Endothelial cell of umbilical vein (primary cell): ENCODE measurements at regions not wholly inside any gene's neighbourhood (a gene's known extent, or its start where the extent isn't known, plus 50 kb on each side); places are given as distances from the start of the nearest gene placed in this dataset.

Source experiments
- BruUV-seq: library from RNA; stranded (reverse); fragments of 400-500 nt; replicated peaks from 2 replicates; lab custom pipeline; 2021; lab: Mats Ljungman, UMichigan
- CTCF ChIA-PET: fragments of 300-600, 350-600 bp; sonication (Branson Sonifier 250); formaldehyde crosslinking; loops from one replicate; lab custom pipeline; 2021; ENCODE audit warnings: antibody characterized with exemption, inconsistent platforms; lab: Charles Lee
- POLR2A ChIA-PET: fragments of 300-600, 350-600 bp; sonication (Branson Sonifier 250); formaldehyde crosslinking; loops from one replicate; lab custom pipeline; 2021; ENCODE audit warnings: antibody characterized with exemption, inconsistent platforms; lab: Charles Lee
- DNase-seq: peaks from one replicate; pipeline ENCODE4 v3.0.0-alpha.2; 2011; ENCODE audit warnings: low read depth, low spot score
- FAIRE-seq: peaks from 2 replicates; lab custom pipeline; 2011; peaks lifted over from hg19 to GRCh38; lab: Jason Lieb, UNC
- H2AFZ ChIP-seq: 2 replicates; pipeline ENCODE4 v1.6.0; 2012; ENCODE audit warnings: low read depth, low read length, control low read depth, inconsistent platforms
- H3K27ac ChIP-seq: 2 replicates; pipeline ENCODE4 v1.5.1; 2011; ENCODE audit warnings: low read depth, mild to moderate bottlenecking, control low read depth, low read length, moderate library complexity; ENCODE audit not compliant: insufficient read depth
- H3K27me3 ChIP-seq, 2 experiments: 2 replicates each; pipeline versions ENCODE4 v1.6.0 to v1.6.1; 2011; ENCODE audit warnings: low read length in 2 of 2, mixed read lengths in 1 of 2; ENCODE audit not compliant: control insufficient read depth in 2 of 2, insufficient read depth in 2 of 2
- H3K36me3 ChIP-seq, 2 experiments: 2 replicates in 1 of 2; 3 replicates in 1 of 2; pipeline ENCODE4 v1.5.1; 2011; ENCODE audit warnings: low read length in 2 of 2, mild to moderate bottlenecking in 1 of 2, moderate library complexity in 1 of 2; ENCODE audit not compliant: control insufficient read depth in 2 of 2, insufficient read depth in 2 of 2; ENCODE audit errors: extremely low read depth in 1 of 2
- H3K4me1 ChIP-seq: 3 replicates; pipeline ENCODE4 v1.5.1; 2011; ENCODE audit warnings: mild to moderate bottlenecking, low read length; ENCODE audit not compliant: control insufficient read depth, insufficient read depth; ENCODE audit errors: extremely low read depth
- H3K4me2 ChIP-seq: 2 replicates; pipeline ENCODE4 v1.6.1; 2011; ENCODE audit warnings: low read length, control low read depth, mixed read lengths; ENCODE audit not compliant: insufficient read depth
- H3K4me3 ChIP-seq, 3 experiments: fragments of 200-600 bp in 1 of 3; sonication (generic), shearing (Covaris generic) in 1 of 3; replicated peaks in 1 of 3; 2 replicates each; pipeline ENCODE4 v1.5.1; 2011 to 2016; ENCODE audit warnings: control low read depth in 3 of 3, low read length in 3 of 3, mild to moderate bottlenecking in 2 of 3, inconsistent platforms in 1 of 3, low read depth in 1 of 3, moderate library complexity in 1 of 3; ENCODE audit not compliant: insufficient read depth in 1 of 3
- H3K79me2 ChIP-seq: 2 replicates; pipeline ENCODE4 v1.6.0; 2012; ENCODE audit warnings: low read length, inconsistent platforms; ENCODE audit not compliant: control insufficient read depth, insufficient read depth
- H3K9ac ChIP-seq: replicated peaks from 2 replicates; pipeline ENCODE3; 2011; ENCODE audit warnings: low read length, control low read depth; ENCODE audit not compliant: insufficient read depth; ENCODE audit errors: extremely low read depth
- H3K9me1 ChIP-seq: replicated peaks from 3 replicates; pipeline ENCODE4 v1.6.0; 2011; ENCODE audit warnings: mild to moderate bottlenecking, low read length; ENCODE audit not compliant: control insufficient read depth, insufficient read depth; ENCODE audit errors: extremely low read depth
- H3K9me3 ChIP-seq: replicated peaks from 2 replicates; pipeline ENCODE4 v1.5.1; 2012; ENCODE audit warnings: low read length, inconsistent platforms; ENCODE audit not compliant: control insufficient read depth, insufficient read depth
- H4K20me1 ChIP-seq: replicated peaks from 2 replicates; pipeline ENCODE3; 2011; ENCODE audit warnings: mild to moderate bottlenecking, low read length; ENCODE audit not compliant: control insufficient read depth, insufficient read depth; ENCODE audit errors: extremely low read depth
- EZH2 ChIP-seq: IDR thresholded peaks from 2 replicates; pipeline ENCODE4 v1.6.1; 2012; ENCODE audit warnings: borderline replicate concordance, low read depth, mild to moderate bottlenecking, moderate library complexity, low read length, inconsistent platforms; ENCODE audit not compliant: severe bottlenecking
- FOS ChIP-seq: IDR thresholded peaks from 2 replicates; pipeline ENCODE4 v1.6.1; 2011; ENCODE audit warnings: mild to moderate bottlenecking, low read length, moderate library complexity, borderline replicate concordance; ENCODE audit not compliant: insufficient read depth
- GATA2 ChIP-seq: IDR thresholded peaks from 2 replicates; pipeline ENCODE4 v1.7.0; 2011; ENCODE audit warnings: low read depth, mild to moderate bottlenecking, moderate library complexity, mixed read lengths, low read length; ENCODE audit not compliant: insufficient read length, insufficient read depth
- JUN ChIP-seq: IDR thresholded peaks from 2 replicates; pipeline ENCODE4 v1.6.1; 2011; ENCODE audit warnings: borderline replicate concordance, low read depth; ENCODE audit not compliant: insufficient read length, insufficient read depth
- MYC ChIP-seq: IDR thresholded peaks from one replicate; pipeline ENCODE4 v1.6.1; 2011; ENCODE audit warnings: mild to moderate bottlenecking, low read depth, low read length
- POLR2A ChIP-seq: IDR thresholded peaks from 2 replicates; pipeline ENCODE4 v1.6.1; 2012; ENCODE audit warnings: low read depth, mild to moderate bottlenecking, control low read depth, low read length
- POLR2AphosphoS5 ChIP-seq: IDR thresholded peaks from 2 replicates; pipeline ENCODE4 v1.6.1; 2012; ENCODE audit warnings: low read depth, mild to moderate bottlenecking, control low read depth, low read length, moderate library complexity; ENCODE audit not compliant: insufficient read depth
- dilution Hi-C: fragments of 300-500 bp; cut with MboI; formaldehyde crosslinking; loops from one replicate; pipeline ENCODE4 v1.15.0; 2019; ENCODE audit warnings: low sequenced_read_pairs; ENCODE audit not compliant: extremely low pct_ligation_motif_present
- intact Hi-C: fragments of 100-400 bp; cut with micrococcal nuclease; formaldehyde crosslinking; loops from one replicate; pipeline ENCODE4 v1.10.0; 2022
- TF ChIP-seq, protein P1 (sequence below), 2 donors: IDR thresholded peaks; 1 replicate in 1 of 2; 2 replicates in 1 of 2; pipeline ENCODE4 v1.5.1; 2011; ENCODE audit warnings: low read length in 2 of 2, mild to moderate bottlenecking in 2 of 2, moderate library complexity in 2 of 2, control low read depth in 1 of 2, inconsistent platforms in 1 of 2, low read depth in 1 of 2; ENCODE audit not compliant: insufficient read depth in 1 of 2; ENCODE audit errors: extremely low read depth in 1 of 2
- TF ChIP-seq, protein P2 (sequence below): IDR thresholded peaks from 2 replicates; pipeline ENCODE4 v1.6.1; 2011; ENCODE audit not compliant: insufficient read depth, insufficient read length

DNA sequence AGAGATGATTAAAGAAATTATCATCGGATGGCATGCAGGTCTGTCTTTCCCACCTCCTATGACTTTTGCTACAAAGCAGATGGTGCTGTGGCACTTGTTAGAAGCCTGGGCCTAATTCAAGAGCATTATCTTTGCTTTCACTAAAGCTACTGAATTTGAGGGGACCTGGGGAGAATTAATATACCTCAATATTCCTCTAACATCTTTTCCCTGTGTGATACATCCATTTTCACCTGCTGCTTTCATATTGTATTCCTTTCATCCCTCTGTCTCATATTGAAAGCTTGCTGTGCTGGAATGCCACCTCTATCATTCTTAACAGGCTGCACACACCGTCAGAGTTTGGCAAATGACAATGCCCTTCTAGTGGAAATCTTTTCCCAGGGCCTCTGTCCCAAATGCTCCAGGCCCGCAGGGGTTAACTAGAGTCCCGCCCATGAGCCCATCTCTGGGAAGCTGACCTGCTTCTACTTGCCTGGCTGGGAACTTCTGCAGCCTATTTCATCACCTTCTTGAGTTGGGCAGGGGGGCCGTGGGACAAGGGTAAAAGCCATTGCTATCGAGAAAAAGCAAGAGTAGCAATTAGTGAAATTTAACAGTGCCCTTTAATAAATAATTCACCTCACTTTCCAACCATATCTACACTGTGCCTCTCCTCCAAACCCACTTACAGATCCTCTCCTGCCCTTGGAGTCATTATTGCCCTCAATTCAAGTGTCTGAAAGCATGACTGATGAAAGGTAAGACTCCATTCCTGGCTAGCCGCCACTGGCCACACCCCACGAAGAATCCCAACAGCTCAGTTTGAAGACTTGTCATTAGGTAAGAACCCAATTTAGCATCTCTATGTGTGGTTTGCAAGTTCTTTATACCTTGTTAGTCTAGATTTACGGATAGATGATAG lies 126.7 kb upstream of the BTG1 start:
- Histone ChIP-seq H3K27me3 (peaks cover 0 to 2% of the 10 kb centered on the region in 2 experiments), H3K4me1 (no peaks in the 10 kb centered on the region), H2AFZ (no peak overlapping the region), H3K79me2 (no peaks in the 10 kb centered on the region), H3K9me1 (no peaks in the 10 kb centered on the region), H3K4me3 (no peak overlapping the region), H3K27ac (no peak overlapping the region), H4K20me1 (no peaks in the 10 kb centered on the region), H3K4me2 (no peak overlapping the region), H3K9ac (no peak overlapping the region), H3K36me3 (no peaks in the 10 kb centered on the region), H3K9me3 (no peaks in the 10 kb centered on the region)
- no peak for FAIRE-seq
- BruUV-seq, result no TSS peak
- dilution Hi-C loops (no loop called here), intact Hi-C loops (no loop called here)
- TF ChIP-seq MYC (no peak), EZH2 (no peak), FOS (no peak), POLR2A (no peak), JUN (no peak), POLR2AphosphoS5 (no peak), GATA2 (no peak)
- TF ChIP-seq, protein P1, sequence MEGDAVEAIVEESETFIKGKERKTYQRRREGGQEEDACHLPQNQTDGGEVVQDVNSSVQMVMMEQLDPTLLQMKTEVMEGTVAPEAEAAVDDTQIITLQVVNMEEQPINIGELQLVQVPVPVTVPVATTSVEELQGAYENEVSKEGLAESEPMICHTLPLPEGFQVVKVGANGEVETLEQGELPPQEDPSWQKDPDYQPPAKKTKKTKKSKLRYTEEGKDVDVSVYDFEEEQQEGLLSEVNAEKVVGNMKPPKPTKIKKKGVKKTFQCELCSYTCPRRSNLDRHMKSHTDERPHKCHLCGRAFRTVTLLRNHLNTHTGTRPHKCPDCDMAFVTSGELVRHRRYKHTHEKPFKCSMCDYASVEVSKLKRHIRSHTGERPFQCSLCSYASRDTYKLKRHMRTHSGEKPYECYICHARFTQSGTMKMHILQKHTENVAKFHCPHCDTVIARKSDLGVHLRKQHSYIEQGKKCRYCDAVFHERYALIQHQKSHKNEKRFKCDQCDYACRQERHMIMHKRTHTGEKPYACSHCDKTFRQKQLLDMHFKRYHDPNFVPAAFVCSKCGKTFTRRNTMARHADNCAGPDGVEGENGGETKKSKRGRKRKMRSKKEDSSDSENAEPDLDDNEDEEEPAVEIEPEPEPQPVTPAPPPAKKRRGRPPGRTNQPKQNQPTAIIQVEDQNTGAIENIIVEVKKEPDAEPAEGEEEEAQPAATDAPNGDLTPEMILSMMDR (IDR thresholded peaks at IDR 0.05; ENCODE audit: extremely low read depth in 1 of 2, insufficient read depth in 1 of 2, low read depth in 1 of 2, low read length in 2 of 2), result no peak
- TF ChIP-seq, protein P2, sequence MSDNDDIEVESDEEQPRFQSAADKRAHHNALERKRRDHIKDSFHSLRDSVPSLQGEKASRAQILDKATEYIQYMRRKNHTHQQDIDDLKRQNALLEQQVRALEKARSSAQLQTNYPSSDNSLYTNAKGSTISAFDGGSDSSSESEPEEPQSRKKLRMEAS, result no peak
- POLR2A ChIA-PET, result no interaction called here
- no peak for DNase-seq
- CTCF ChIA-PET, result interaction anchor here (1.3 kb wide), 1 partner anchor 28 kb away, joined by 3 read pairs; no protein-coding TSS in a partner anchor
